IMR-90 (cell line): ENCODE measurements at regions not wholly inside any gene's neighbourhood (a gene's known extent, or its start where the extent isn't known, plus 50 kb on each side); places are given as distances from the start of the nearest gene placed in this dataset.

Source experiments
- CEBPB ChIP-seq: IDR thresholded peaks from 2 replicates; pipeline ENCODE4 v1.6.1; 2012; ENCODE audit warnings: low read depth, low read length, improper control_type of control experiment
- FOS ChIP-seq: fragments of 150-350 bp; IDR thresholded peaks from 2 replicates; pipeline ENCODE4 v1.6.1; 2016; ENCODE audit warnings: low read depth, low read length
- MAFK ChIP-seq: IDR thresholded peaks from 2 replicates; pipeline ENCODE4 v1.6.1; 2012; ENCODE audit warnings: low read depth, low read length, improper control_type of control experiment
- MAZ ChIP-seq: IDR thresholded peaks from 2 replicates; pipeline ENCODE4 v1.6.1; 2012; ENCODE audit warnings: low read depth, mild to moderate bottlenecking, low read length, improper control_type of control experiment, moderate library complexity, borderline replicate concordance
- MXI1 ChIP-seq: IDR thresholded peaks from 2 replicates; pipeline ENCODE4 v1.6.1; 2012; ENCODE audit warnings: low read depth, mild to moderate bottlenecking, low read length, moderate library complexity, borderline replicate concordance
- POLR2A ChIP-seq: IDR thresholded peaks from 2 replicates; pipeline ENCODE4 v1.6.1; 2012; ENCODE audit warnings: mild to moderate bottlenecking, low read depth, low read length
- RAD21 ChIP-seq: IDR thresholded peaks from 2 replicates; pipeline ENCODE4 v1.6.1; 2012; ENCODE audit warnings: low read length, improper control_type of control experiment
- RCOR1 ChIP-seq: IDR thresholded peaks from 2 replicates; pipeline ENCODE4 v1.6.1; 2012; ENCODE audit warnings: mild to moderate bottlenecking, low read length, improper control_type of control experiment; ENCODE audit not compliant: insufficient replicate concordance
- RFX5 ChIP-seq: IDR thresholded peaks from 2 replicates; pipeline ENCODE4 v1.8.0; 2012; ENCODE audit warnings: low read depth, mild to moderate bottlenecking, low read length, moderate library complexity
- SMC3 ChIP-seq: fragments of 150-350 bp; IDR thresholded peaks from 2 replicates; pipeline ENCODE4 v1.6.1; 2016; ENCODE audit warnings: low read depth, mild to moderate bottlenecking, antibody characterized with exemption, low read length, moderate library complexity
- TF ChIP-seq, protein P1 (sequence below): conservative IDR thresholded peaks from 2 replicates; pipeline ENCODE4 v1.5.1; 2012; ENCODE audit warnings: mild to moderate bottlenecking, low read depth, low read length, improper control_type of control experiment
- TF ChIP-seq, protein P2 (sequence below): fragments of 150-350 bp; IDR thresholded peaks from 2 replicates; pipeline ENCODE4 v1.6.1; 2017; ENCODE audit warnings: mild to moderate bottlenecking, antibody characterized with exemption, low read length, low read depth

DNA sequence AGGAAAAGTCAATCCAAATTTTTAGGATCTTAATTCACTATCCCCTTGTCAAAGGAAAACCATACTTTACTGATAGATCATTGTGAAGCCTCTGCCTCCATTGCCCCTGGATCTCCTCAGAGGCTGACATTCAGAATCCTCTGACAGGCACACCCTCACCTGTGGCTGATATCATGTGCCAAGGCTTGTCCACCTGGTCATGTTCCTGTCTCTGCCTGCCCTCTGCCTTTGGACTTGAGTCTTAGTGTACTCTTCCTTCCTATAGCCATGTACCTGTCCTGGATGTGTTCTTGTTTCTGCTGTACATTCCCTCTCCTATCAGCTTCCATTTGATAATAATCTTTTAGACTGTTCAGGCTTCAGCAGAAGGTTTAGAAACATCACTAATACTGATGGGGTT, 179.4 kb downstream of the TNFSF13B start:
- TF ChIP-seq, protein P1, sequence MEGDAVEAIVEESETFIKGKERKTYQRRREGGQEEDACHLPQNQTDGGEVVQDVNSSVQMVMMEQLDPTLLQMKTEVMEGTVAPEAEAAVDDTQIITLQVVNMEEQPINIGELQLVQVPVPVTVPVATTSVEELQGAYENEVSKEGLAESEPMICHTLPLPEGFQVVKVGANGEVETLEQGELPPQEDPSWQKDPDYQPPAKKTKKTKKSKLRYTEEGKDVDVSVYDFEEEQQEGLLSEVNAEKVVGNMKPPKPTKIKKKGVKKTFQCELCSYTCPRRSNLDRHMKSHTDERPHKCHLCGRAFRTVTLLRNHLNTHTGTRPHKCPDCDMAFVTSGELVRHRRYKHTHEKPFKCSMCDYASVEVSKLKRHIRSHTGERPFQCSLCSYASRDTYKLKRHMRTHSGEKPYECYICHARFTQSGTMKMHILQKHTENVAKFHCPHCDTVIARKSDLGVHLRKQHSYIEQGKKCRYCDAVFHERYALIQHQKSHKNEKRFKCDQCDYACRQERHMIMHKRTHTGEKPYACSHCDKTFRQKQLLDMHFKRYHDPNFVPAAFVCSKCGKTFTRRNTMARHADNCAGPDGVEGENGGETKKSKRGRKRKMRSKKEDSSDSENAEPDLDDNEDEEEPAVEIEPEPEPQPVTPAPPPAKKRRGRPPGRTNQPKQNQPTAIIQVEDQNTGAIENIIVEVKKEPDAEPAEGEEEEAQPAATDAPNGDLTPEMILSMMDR, result no peak
- no peak for TF ChIP-seq CEBPB
- no peak for TF ChIP-seq POLR2A
- TF ChIP-seq, protein P2, sequence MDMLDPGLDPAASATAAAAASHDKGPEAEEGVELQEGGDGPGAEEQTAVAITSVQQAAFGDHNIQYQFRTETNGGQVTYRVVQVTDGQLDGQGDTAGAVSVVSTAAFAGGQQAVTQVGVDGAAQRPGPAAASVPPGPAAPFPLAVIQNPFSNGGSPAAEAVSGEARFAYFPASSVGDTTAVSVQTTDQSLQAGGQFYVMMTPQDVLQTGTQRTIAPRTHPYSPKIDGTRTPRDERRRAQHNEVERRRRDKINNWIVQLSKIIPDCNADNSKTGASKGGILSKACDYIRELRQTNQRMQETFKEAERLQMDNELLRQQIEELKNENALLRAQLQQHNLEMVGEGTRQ, result no peak
- TF ChIP-seq SMC3, result no peak
- TF ChIP-seq RAD21, result no peak
- no peak for TF ChIP-seq RFX5
- TF ChIP-seq RCOR1, result no peak
- no peak for TF ChIP-seq MXI1
- TF ChIP-seq FOS, result no peak
- TF ChIP-seq MAZ, result no peak
- no peak for TF ChIP-seq MAFK
